Muscle of arm (tissue), 1 donor: ENCODE measurements at regions not wholly inside any gene's neighbourhood (a gene's known extent, or its start where the extent isn't known, plus 50 kb on each side); places are given as distances from the start of the nearest gene placed in this dataset.

Experiments used
- DNase-seq: peaks from one replicate; pipeline ENCODE4 v3.0.0-alpha.2; 2013

DNA sequence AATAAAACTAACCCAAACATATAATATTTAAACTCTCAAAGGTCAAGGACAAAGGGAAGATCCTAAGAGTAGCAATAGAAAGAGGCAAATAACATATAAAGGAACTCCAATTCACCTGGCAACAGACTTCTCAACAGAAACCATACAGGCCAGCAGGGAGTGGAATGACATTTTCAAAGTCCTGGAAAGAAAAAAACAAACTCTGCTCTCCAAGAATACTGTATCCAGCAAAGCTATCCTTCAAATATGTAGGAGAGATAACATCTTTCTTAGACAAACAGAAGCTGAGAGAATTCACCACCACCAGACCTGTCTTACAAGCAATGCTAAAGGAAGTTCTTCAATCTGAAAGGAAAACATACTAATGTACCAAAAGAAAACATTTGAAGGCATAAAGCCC lies 51.5 kb upstream of the TMEM158 start:
- DNase-seq: no peak

DNA sequence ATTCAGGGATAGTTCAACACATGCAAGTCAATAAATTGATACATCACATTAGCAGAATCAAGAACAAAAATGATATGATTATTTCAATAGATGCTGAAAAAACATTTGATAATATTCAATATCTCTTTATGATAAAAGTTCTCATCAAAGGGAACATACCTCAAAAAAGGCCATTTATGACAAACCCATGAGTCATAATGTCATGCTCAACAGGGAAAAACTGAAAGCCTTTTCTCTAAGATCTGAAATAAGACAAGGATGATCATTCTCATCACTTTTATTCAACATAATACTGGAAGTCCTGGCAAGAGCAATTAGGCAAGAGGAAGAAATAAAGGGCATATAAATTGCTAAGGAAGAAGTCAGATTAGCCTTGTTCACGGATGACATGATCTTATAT lies 54.1 kb upstream of the TMEM158 start:
- DNase-seq: no peak

DNA sequence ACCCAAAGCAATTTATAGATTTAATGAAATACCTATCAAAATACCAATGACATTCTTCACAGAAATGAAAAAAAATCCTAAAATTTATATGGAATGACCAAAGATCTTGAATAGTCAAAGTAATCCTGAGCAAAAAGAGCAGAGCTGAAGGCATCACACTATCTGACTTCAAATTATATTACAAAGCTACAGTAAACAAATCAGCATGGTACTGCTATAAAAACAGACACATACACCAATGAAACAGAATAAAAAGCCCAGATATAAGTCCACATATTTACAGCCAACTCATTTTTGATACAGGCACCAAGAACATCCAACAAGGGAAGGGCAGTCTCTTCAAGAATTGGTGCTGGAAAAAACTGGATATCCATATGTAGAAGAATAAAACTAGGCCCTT lies 54.9 kb upstream of the TMEM158 start:
- DNase-seq: no peak

DNA sequence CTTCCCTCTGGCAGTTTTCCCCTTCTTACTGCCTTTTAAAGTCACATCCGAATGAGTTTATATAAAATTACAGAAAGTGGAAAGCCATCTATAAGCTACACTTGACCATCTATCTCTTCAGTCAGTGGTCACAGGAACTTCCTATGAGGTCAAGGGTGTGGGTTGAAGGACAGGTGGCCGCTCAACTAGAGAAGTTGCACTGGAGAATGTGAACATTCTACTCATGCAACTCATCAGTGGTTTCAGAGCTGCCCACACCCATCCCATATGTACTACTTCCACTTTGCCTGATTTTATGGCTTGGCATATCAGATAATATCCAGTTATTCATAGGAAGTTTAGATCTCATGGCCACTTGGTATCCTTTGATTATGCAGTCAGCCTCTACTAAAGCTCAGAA lies 57.4 kb upstream of the TMEM158 start:
- no peak for DNase-seq

DNA sequence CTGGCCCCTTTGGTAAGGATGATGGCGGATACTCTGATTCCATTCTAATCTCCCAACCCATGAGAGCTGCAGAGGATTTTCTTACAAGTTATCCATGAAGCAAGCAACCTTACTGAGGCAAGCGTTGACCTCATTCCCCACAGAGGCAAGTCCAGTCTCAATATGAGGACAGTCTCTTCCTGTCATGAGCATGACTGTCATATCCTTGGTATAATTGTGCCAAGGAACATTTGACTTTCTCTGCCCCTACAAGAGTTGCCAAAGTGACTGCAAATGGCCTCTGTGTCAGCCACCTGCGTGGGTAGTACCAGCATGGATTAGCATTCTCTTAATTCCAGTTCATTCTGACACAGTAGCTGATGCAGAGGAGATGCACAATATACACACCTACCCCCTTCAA lies 71.2 kb upstream of the TMEM158 start:
- DNase-seq: no peak

DNA sequence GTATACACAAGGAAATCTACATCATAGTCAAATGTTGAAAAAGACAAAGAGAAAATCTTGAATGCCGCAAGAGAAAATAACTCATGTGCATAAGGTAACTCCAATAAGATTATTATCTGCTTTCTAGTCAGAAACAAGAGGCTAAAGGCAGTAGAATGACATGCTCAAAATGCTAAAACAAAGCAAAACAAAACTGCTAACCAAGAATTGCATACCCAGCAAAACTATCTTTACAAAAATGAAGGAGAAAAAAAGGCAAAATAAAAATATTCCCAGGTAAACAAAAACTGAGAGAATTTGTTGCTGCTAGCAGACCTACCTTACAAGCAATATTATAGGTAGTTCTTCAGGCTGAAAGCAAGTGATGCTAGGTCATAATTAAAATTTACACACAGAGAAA lies 76.4 kb upstream of the TMEM158 start:
- DNase-seq: no peak

DNA sequence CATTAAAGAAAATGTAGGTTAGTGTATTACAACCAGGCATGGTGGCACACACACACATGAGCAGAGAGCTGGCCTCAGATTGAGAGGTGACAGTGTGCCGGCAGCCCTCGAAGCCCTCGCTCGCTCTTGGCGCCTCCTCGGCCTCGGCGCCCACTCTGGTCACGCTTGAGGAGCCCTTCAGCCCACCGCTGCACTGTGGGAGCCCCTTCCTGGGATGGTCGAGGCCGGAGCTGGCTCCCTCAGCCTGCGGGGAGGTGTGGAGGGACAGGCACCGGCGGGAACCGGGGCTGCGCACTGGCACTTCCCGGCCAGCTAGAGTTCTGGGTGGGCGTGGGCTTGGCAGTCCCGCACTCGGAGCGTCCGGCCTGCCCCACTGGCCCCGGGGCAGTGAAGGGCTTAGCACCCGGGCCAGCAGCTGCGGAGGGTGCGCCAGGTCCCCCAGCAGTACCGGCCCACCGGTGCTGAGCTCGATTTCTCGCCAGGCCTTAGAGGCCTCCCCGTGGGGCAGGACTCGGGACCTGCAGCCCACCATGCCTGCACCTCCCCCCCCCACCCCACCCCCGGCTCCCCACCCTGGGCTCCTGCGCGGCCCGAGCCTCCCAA lies 80.4 kb upstream of the TMEM158 start:
- no peak for DNase-seq

DNA sequence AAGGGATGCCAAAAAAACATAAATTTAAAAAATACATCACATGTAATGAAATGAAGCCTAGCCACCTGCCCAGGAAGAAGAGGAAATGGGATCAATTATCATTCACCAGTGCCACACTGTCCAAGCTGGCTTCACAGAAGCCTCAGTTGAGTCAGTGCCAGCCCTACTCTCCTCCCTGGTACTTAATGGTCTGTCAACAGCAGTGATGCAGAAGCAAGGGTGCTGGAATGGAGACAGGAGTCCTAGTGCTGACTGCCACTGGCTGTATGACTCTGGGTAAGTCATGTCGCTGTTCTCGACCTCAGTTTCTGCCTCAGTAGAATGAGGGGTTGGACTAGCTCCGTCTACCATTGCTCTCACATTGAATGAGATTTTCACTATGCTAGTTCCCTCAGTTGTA lies 78.5 kb upstream of the LARS2 start:
- DNase-seq: no peak

DNA sequence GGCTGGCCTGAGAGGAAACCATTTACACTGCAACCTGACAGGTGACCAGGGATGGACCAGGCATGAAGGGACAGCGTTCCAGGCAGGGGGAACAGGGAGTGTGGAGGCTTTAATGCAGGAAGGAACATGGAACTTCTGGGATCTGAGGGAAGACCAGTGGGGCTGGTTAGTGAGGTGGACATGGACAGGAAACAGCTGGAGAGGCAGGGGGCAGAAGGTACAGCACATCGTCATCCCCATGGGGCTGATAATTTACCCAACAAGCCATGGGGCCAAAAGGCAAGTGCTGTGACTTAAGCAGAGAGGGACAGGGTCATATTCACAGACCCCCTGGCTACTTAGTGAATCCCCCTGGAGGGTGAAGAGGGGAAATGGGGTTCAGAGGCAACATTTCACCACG lies 77.0 kb upstream of the LARS2 start:
- DNase-seq: no peak

DNA sequence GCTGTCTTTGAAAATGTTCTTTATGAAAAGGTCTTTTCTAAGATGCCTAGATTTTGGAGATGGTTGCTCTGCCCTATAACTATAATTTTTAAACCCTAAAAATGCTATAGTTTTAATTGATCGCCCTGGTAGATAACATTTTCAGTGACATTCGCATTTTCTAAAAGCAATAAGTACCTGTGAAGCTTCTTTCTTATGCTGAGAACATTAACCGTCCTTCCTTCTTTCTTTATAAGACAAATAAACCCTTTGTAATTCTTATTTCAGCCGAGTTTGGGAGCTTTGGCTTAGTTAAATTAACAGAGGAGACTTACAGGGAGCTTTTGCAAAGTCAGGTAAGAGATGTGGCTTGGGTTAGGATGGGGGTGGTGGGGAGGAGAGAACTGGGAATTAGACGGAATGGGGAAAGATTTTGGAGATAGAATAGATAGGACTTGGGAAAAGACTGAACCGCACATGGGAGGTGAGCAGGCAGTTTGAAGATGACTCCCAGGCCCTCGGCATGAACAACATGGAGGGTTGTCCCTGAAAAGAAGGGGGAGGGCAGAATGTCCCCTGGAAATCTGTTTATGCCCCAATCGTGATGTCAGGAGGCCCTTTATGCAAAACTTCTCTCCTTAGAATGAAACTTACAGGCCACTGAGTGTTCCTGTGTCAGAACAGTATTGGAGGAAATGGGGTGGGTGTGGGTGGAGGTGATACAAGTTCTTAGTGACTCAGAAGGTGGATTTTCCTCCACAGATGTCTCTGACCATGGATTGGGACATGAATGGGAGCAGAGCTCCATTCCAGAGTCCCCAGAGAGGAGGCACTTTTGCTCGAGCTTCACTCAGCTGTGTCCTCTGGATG lies 76.2 kb upstream of the LARS2 start:
- DNase-seq: no peak

DNA sequence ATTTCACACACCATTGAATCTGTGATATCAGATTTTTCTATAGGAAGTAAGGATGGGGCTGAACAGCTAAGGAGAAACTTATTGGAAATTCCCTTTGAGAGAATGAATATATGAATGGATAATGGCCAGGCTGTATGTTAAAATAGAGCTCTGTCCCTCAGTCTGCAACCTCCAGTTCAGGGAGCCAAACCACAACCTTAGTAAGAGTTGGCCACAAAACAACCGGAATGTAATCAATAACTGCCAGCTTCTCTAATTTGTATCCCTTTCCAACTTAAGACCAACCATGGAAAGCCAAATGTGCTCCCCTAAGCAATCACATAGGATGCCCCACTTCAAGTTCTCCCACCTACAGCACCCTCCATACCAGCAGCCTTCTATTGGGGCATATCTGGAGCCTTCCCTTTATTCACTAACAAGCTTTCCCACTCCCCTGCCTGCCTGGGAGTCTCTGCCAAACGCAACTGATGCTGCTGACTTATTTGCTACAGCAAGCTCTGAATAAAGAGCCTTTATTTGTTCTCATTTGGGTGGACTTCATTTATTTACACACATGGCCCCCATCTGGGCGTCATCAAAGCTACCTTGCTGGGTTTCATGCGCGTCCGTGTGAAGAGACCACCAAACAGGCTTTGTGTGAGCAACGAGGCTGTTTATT lies 75.4 kb upstream of the LARS2 start:
- no peak for DNase-seq

DNA sequence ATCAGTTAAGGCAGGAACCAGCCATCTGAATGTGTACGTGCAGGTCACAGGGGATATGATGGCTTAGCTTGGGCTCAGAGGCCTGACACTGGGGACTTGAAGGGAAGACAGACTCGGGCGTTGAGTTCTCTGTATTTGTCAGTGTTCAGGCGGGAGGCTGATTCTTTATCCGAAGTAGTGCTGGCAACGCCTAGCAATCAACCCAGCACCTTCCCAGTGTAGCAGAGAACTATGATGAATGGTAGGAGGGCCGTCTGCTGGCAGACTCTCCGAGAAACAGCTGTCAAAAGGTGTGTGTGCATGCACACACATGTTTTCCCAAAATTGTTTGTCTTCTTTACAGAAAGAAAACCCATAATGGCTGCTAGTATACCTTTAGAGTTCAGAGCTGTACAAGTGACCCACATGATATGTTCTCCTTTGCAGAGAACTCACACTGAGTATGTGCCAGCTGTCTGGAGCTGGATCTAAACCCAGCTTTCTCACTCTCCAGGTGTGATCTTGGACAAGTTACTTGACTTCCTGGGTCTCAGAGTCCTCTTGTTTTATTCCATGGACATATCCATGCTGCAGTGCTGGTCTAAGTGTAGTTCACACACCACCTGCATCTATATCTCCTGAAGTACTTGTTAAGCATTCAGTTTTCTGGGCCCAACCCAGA lies 74.5 kb upstream of the LARS2 start:
- DNase-seq: no peak

DNA sequence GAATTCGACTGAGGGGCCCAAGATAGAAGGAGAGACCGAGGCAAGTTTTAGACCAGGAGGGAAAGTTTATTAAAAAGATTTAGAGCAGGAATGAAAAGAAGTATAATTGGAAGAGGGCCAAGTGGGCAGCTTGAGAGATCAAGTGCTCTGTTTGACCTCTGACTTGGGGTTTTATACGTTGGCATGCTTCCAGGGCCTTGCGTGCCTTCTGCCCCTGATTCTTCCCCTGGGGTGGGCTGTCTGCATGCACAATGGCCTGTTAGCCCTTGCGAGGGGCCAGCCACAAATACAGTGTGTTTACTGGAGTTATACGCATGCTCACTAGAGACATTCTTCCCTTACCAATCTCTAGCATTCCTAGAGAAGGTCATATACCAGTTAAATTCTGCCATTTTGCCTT lies 70.7 kb upstream of the LARS2 start:
- no peak for DNase-seq

DNA sequence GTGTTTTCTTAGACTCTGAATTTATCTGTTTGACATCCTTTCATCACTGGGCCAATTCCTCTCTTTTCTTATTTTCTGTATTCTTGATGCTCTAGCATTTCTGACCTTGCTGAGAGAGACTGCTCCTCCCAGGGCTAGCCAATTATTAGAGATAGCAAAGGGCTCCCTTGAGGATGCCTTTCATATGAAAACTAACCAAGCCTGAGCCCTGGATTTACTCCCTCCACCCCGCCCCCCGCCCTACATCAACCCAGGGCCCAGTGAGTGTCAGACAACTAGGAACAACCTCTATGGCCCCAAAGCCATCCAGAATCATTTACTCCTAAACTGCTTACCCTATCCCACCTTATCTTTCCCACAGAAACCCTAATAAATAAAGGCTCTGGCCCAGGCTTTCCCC lies 69.7 kb upstream of the LARS2 start:
- no peak for DNase-seq

DNA sequence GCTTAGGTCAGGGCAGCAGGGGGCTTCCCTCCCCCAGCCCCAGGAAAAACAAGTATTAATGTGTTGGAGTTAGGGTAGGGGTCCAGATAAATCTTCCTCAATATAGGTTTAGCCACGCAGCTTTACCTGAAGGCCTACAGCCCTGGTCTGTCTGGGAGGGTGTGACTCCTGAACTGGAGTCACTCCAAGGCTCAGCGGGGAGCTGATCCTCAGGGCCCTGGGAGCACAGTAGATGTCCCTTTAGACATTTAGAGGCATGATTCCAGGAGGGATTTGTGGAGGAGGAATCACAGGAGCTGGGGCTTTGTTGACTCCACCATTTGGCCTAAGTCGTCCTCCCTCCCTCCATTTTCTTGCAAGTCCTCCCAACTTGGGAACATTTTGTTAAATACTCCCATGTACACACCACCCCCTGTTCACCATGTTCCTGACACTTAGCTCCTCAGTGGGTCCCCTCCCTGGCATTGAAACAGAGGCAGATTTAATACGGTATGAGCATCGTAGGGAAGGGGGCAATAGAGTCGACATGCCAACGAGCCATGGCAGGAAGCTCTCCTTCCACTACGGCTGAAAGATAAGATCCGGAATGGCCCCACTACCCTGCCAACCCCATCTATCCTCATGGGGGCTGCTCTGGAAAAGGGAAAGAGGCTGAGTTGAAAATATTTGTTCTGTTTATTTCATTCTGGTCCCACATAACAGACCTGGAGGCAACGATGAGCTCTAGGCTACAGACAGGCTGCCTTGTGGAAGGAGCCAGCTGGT lies 69.0 kb upstream of the LARS2 start:
- no peak for DNase-seq

DNA sequence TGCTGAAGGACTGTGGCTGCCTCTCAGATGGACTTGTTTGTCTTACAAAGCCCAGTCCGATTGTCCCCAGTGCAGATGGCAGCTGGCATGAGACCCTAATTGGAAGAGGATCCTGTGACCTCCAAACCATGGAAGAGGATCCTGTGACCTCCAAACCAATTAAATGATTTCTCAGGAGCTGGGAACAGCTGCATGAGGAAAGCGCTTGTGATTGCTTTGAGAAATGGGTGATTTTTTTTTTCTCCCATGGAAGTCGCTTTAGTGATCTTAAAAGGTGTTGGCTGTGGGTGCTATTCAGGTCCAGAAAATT lies 68.4 kb upstream of the LARS2 start:
- DNase-seq: no peak

DNA sequence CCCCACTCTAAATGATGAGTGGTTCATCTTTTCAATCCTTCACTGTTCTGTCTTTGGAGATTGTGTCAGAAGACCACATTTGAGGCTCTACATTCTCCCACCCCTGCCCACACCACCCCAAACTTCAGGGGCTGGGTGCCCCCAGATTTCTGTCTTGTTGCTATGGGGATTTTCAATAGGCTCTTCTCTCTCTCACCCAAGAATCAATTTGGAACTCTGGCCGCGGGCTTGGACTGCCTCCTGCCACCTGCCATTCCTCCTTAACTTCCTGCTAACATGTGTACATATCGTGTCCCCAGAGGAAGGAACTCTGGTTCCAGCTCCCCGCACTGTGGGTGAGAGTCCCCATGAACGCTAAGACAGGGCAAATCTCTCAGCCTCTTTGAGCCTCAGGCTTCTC lies 67.4 kb upstream of the LARS2 start:
- DNase-seq: no peak

DNA sequence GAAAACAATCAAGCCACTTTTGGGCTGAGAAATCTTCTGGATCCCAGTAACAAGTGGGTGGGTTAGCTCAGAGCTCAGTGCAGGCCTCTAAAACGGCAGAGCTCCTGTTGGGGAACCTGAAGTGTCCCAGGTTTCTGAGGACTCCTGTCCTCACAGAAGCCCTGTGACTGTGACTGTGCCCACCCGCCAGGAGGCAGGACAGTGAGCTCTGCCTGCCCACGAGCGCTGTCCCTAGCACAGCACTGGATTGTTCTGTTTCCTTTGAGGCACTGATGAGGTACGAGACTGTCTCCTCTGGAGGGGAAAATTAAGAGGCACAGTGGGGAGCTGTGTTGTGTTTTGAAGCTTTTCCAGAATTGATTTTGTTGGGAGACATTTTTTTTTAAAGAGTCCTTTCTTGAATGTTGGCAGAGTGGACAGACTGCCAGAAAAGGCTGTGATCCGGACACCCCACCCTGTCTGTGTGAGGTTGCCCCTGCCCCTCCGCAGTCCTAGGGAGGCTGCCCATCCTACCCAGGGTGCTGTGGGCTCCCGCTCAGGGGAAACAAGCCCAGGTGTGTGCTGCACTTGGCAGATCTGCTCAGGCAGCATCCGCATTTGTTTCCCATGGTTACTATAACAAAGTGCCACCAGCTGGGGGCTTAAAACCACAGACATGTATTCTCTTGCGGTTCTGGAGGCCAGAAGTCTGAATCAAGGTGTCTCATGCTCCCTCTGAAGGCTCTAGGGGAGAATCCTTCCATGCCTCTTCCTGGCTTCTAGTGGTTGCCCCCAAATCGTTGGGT lies 66.6 kb upstream of the LARS2 start:
- no peak for DNase-seq

DNA sequence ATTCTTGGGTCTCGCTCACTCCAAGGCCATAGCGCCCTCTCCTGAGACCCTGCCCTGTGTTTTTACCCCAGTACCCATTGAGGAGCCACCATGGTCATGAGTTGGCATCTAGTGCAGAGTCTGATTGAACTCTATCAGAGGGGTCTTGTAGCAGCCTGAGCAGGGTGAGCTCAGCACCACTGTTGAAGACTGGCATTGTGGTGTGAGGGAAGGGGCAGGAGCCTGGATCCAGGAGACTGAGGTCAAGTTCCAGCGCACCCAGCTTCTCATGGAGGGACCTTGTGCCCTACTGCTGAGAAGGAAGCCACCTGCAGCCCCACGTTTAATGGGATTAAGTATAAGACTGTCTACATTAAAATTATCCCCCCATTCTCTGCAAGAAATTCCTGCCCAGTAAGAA lies 65.8 kb upstream of the LARS2 start:
- no peak for DNase-seq

DNA sequence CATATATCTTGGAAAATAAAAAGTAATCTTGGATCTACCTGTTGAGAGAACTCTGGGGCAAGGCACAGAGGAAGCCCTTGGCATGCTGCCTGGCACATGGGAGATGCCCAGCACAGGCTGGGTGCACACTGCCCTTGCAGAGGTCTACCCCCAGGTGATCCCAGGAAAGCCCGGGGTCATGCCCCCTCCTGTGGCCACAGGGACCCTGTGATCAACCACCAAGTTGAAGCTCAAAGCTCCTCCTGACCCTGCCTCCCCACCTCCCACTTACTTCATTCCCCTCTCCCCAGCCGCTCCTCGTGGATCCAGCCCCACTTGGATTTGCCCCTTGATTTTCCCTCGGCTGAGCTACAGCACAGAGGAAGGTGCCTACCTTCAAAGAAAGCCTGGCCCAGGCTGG lies 62.7 kb upstream of the LARS2 start:
- no peak for DNase-seq

DNA sequence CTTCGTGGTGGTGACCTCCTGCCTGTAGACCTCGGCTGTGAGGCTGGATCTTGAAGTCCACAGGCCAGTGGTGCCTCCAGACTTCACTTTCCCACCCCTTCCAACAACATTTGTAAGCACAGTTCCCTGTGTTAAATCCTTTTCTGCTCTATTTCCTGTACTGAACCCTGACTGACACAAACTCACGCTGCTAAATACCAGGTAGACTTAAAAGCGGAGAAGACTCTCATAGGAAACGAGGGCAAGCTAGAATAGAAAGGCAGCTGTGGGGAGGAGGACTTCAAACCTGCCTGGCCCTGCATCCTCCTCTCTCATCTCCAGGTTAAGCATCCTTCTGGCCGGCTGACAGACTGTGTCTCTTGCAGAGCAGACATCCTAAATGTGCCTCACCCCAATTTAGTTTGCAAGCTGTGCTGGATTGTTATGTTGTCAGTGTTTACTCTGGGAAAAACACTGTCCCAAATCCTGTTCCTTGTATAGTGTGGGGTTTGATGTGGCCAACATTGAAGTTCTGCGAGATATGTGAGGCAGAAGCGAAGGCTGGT lies 58.5 kb upstream of the LARS2 start:
- DNase-seq: no peak
